Progenitor cell of endocrine pancreas (in vitro differentiated cells): ENCODE measurements at regions not wholly inside any gene's neighbourhood (a gene's known extent, or its start where the extent isn't known, plus 50 kb on each side); places are given as distances from the start of the nearest gene placed in this dataset.

Experiments used
- DNase-seq: peaks from one replicate; pipeline ENCODE4 v3.0.0; 2021; ENCODE audit warnings: low spot score; ENCODE audit not compliant: unreplicated experiment
- H3K27ac Mint-ChIP-seq: 2 replicates; pipeline ENCODE4 v1.8.0; 2021; ENCODE audit warnings: mild to moderate bottlenecking, moderate library complexity, mixed read lengths
- H3K27me3 Mint-ChIP-seq: 2 replicates; pipeline ENCODE4 v1.8.0; 2021; ENCODE audit warnings: mixed read lengths
- H3K36me3 Mint-ChIP-seq: 2 replicates; pipeline ENCODE4 v1.8.0; 2022; ENCODE audit warnings: mixed read lengths; ENCODE audit not compliant: insufficient read depth
- H3K4me1 Mint-ChIP-seq: 2 replicates; pipeline ENCODE4 v1.8.0; 2021; ENCODE audit warnings: low read depth, mixed read lengths
- H3K4me3 Mint-ChIP-seq: 2 replicates; pipeline ENCODE4 v1.8.0; 2021; ENCODE audit warnings: low read depth, mild to moderate bottlenecking, moderate library complexity, mixed read lengths
- H3K9me3 Mint-ChIP-seq: 2 replicates; pipeline ENCODE4 v1.8.0; 2021; ENCODE audit warnings: low read depth, mixed read lengths
- CTCF ChIP-seq: fragments of 200-600 bp; sonication (generic); IDR thresholded peaks from one replicate; pipeline ENCODE4 v1.5.0; 2021; ENCODE audit warnings: antibody characterized with exemption, mild to moderate bottlenecking; ENCODE audit not compliant: unreplicated experiment

DNA sequence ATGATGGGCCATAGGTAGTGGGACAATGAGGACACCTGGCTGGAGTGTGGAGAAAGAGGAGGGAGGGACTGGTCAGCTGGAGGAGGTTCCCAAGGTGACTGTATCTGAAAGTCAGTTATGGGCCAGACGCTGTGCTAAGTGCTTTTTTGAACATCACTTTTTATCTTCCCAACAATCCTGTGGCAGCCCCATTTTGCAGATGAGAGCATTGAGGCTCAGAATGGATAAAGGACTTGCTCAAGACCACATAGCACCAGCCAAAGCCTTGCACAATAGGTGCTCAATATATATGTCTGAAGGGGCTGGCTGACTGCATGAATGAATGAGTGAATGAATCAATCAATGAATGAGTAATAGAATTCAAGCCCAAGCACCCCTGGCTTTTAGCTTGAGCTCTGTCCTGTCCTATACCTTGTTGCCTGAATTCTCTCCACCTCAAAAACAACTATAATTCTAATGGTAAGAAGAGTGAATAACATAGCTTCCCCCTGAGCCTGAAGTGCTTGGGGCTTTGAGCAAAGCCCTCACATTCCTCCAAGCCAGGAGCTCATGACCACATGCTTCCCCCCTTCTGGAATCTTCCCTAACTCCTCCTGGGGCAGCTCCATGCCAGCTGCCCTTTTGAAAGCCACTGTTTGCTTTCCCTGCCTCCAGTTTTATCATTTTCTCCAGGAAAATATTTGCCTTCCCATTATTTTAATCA, 150.9 kb downstream of the RPLP1 start:
- no peak for TF ChIP-seq CTCF
- Mint-ChIP-seq H3K4me1 (peaks cover 19% of the 10 kb centered on the region), H3K27me3 (peaks cover 88% of the 10 kb centered on the region), H3K27ac (no peak overlapping the region), H3K36me3 (peaks cover 2% of the 10 kb centered on the region), H3K4me3 (no peak overlapping the region), H3K9me3 (no peaks in the 10 kb centered on the region)
- no peak for DNase-seq

GRCh38 chr15:69604072-69604411, 151.4 kb downstream of the RPLP1 start:
- H3K36me3 Mint-ChIP-seq, result no peaks in the 10 kb centered on the region
- peaks cover 16% of the 10 kb centered on the region for H3K4me1 Mint-ChIP-seq
- TF ChIP-seq CTCF, result peak; percentile 25
- H3K4me3 Mint-ChIP-seq, result no peak overlapping the region
- no peaks in the 10 kb centered on the region for H3K9me3 Mint-ChIP-seq
- DNase-seq, result no peak
- H3K27ac Mint-ChIP-seq, result no peak overlapping the region
- H3K27me3 Mint-ChIP-seq, result peaks cover 86% of the 10 kb centered on the region

DNA sequence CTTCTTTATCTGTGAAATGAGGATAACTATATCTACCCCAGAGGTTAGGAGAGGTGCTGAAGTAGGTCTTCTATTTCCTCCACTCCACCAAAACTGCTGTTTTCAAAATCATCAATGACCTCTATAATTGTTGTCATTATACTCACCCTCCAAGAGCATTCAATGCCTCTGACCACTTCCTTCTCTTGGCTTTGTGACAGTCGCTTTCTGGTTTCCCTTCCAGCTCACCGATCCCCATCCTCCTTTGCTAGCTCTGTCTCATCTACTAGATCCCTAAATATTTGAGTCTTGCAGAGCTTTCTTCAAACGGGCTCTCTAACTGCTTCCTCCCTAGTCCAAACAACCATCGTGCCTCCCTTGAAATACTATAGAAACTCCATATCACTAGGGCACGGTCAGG, 153.5 kb downstream of the RPLP1 start:
- DNase-seq, result no peak
- Mint-ChIP-seq H3K27me3 (peaks cover 83% of the 10 kb centered on the region), H3K9me3 (no peaks in the 10 kb centered on the region), H3K4me1 (peaks cover 14% of the 10 kb centered on the region), H3K36me3 (peaks cover 1% of the 10 kb centered on the region), H3K27ac (no peak overlapping the region), H3K4me3 (no peak overlapping the region)
- TF ChIP-seq CTCF, result no peak

DNA sequence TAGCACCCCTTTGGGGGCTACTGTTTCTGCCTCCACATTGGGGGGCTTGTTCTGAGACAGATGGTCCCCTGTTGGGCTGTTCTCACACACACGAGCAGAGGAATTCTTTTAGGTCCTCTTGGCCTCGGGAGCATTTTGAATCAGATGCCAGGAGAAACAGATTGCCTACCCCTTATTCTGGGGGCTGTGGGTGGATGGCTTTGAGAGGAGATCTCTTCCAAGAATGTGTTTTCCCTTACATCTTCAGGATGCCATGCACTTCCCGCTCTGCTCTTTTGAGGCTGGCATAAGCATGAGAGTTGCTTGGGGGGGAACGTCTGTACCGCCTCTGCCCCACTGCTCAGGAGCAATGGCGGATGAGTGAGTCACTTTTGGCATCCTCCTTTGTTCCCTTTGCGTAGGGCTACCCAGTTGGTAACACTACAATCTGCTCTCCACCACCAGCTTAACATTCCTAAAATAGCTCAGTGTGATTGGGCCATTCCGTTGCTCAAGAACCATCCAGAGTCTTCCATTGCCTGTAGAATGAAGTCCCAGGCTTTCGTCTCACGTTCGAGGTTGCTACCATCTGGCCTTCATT, 154.4 kb downstream of the RPLP1 start:
- no peak for TF ChIP-seq CTCF
- Mint-ChIP-seq H3K9me3 (no peaks in the 10 kb centered on the region), H3K4me1 (peaks cover 14% of the 10 kb centered on the region), H3K27me3 (peaks cover 83% of the 10 kb centered on the region), H3K27ac (no peak overlapping the region), H3K36me3 (peaks cover 1% of the 10 kb centered on the region), H3K4me3 (no peak overlapping the region)
- DNase-seq, result no peak

GRCh38 chr15:69608661-69609060, 156.0 kb downstream of the RPLP1 start:
- TF ChIP-seq CTCF, result no peak
- no peaks in the 10 kb centered on the region for H3K9me3 Mint-ChIP-seq
- H3K4me3 Mint-ChIP-seq, result no peak overlapping the region
- DNase-seq, result no peak
- peaks cover 1% of the 10 kb centered on the region for H3K36me3 Mint-ChIP-seq
- peaks cover 10% of the 10 kb centered on the region for H3K4me1 Mint-ChIP-seq
- no peak overlapping the region for H3K27ac Mint-ChIP-seq
- H3K27me3 Mint-ChIP-seq, result peaks cover 82% of the 10 kb centered on the region
